ENCODE measurements at regions not wholly inside any gene's neighbourhood (a gene's known extent, or its start where the extent isn't known, plus 50 kb on each side); places are given as distances from the start of the nearest gene placed in this dataset.
"Not testable (repeated sequence)": the region's sequence is repeated elsewhere in the genome, so short reads cannot be mapped to it uniquely, and the experiment has no call there.

GRCh38 chr11:66782726-66783125 lies 53.7 kb upstream of the SPTBN2 start:
- Histone ChIP-seq H3K4me1 (ENCODE audit: control insufficient read depth, extremely low read depth, insufficient read depth, low read length) (no peaks in the 10 kb centered on the region), H3K4me3 (replicated peaks in 1 of 4; ENCODE audit: control extremely low read depth in 1 of 4, insufficient read depth in 1 of 4, low read depth in 3 of 4, low read length in 4 of 4) (no peak overlapping the region), H3K36me3 (ENCODE audit: control insufficient read depth, insufficient read depth, low read length) (no peaks in the 10 kb centered on the region), H3K27me3 (ENCODE audit: control insufficient read depth, insufficient read depth, low read length) (no peaks in the 10 kb centered on the region), H2AFZ (ENCODE audit: low read length) (no peak overlapping the region), H4K20me1 (ENCODE audit: control insufficient read depth, extremely low read depth, insufficient read depth, low read length) (no peaks in the 10 kb centered on the region), H3K9me3 (ENCODE audit: control insufficient read depth, insufficient read depth, low read depth, low read length) (no peaks in the 10 kb centered on the region), H3K9ac (ENCODE audit: insufficient read depth, low read length) (no peak overlapping the region), H3K4me2 (ENCODE audit: extremely low read depth, insufficient read depth, low read length) (no peak overlapping the region), H3K79me2 (ENCODE audit: control insufficient read depth, insufficient read depth, low read length) (no peaks in the 10 kb centered on the region), H3K27ac (ENCODE audit: insufficient read depth, low read length) (no peak overlapping the region)
- TF ChIP-seq CTCF (conservative IDR thresholded peaks at IDR 0.05 in 1 of 2, IDR thresholded peaks at IDR 0.05 in 1 of 2; ENCODE audit: low read depth in 1 of 2, low read length in 2 of 2) (no peak), EZH2 (IDR thresholded peaks at IDR 0.05; ENCODE audit: low read length, missing control alignments) (no peak)
- no peak for DNase-seq (ENCODE audit: low read depth in 2 of 2)

- not testable (repeated sequence) for H3K4me3 ChIP-seq (replicated peaks in 1 of 4; ENCODE audit: control extremely low read depth in 1 of 4, insufficient read depth in 1 of 4, low read depth in 3 of 4, low read length in 4 of 4); H3K27me3 ChIP-seq (ENCODE audit: control insufficient read depth, insufficient read depth, low read length); H3K9ac ChIP-seq (ENCODE audit: insufficient read depth, low read length); H3K9me3 ChIP-seq (ENCODE audit: control insufficient read depth, insufficient read depth, low read depth, low read length); DNase-seq (ENCODE audit: low read depth in 2 of 2); H3K4me2 ChIP-seq (ENCODE audit: extremely low read depth, insufficient read depth, low read length); H3K27ac ChIP-seq (ENCODE audit: insufficient read depth, low read length); H4K20me1 ChIP-seq (ENCODE audit: control insufficient read depth, extremely low read depth, insufficient read depth, low read length); H3K36me3 ChIP-seq (ENCODE audit: control insufficient read depth, insufficient read depth, low read length); H3K79me2 ChIP-seq (ENCODE audit: control insufficient read depth, insufficient read depth, low read length); H2AFZ ChIP-seq (ENCODE audit: low read length); H3K4me1 ChIP-seq (ENCODE audit: control insufficient read depth, extremely low read depth, insufficient read depth, low read length)
Observed at GRCh38 chr11:66779651-66780050, 50.6 kb upstream of the SPTBN2 start.

Data from fibroblast of lung (primary cell).